Loucy (cell line): ENCODE measurements at regions not wholly inside any gene's neighbourhood (a gene's known extent, or its start where the extent isn't known, plus 50 kb on each side); places are given as distances from the start of the nearest gene placed in this dataset.

Experiments
- CTCF ChIP-seq: fragments of 200-600 bp; sonication (generic); conservative IDR thresholded peaks from 2 replicates; pipeline ENCODE4 v1.5.1; 2014; ENCODE audit warnings: mild to moderate bottlenecking, antibody characterized with exemption, low read length
- EZH2phosphoT487 ChIP-seq: fragments of 200-600 bp; IDR thresholded peaks from 2 replicates; pipeline ENCODE4 v1.6.1; 2018; ENCODE audit warnings: antibody characterized with exemption, mild to moderate bottlenecking, moderate library complexity, borderline replicate concordance

DNA sequence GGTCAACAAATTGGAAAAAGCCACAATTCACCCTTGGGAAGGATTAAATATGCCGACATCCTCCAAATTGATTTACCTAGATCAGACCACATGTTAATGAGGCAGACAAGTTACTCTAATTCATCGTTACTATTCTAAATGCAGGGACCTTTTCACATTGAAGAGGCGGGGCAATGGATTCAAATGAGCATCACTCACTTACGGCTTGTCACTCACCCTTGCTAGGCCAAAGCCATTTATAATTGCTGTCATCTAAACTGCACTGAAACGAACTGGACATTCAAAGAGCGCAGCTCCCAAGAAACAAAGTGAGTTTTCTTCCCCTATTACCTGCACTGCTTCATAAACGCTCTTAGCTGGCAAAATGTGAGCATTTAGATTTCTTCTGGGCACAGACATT, 313.9 kb downstream of the WDR72 start:
- TF ChIP-seq EZH2phosphoT487 (no peak), CTCF (no peak)
